HPDE6-E6E7 (cell line): ENCODE measurements at regions not wholly inside any gene's neighbourhood (a gene's known extent, or its start where the extent isn't known, plus 50 kb on each side); places are given as distances from the start of the nearest gene placed in this dataset.
"Not testable (repeated sequence)": the region's sequence is repeated elsewhere in the genome, so short reads cannot be mapped to it uniquely, and the experiment has no call there.

Experiments
- DNase-seq: peaks from one replicate; pipeline ENCODE4 v3.0.0; 2011; ENCODE audit warnings: missing footprints; ENCODE audit errors: extremely low spot score

DNA sequence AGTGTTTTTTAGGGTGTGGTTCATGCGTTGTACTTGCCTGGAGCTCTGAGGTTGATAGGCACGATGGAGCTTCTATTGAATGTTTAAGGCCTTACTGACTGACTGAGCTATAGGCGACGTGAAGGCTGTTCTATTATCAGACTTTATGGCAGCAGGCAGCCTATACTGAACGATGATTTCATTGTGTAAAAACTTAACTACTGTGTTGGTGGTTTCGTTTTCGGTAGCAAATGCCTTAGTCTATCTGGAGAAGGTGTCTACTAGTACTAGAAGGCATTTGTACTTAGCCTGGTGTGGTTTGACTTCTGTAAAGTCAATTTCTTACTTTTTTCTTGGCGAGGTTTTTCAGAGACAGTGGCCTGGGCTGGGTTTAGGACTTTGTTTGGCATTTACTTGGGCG lies 194.4 kb downstream of the OTOP1 start:
- DNase-seq = not testable (repeated sequence)

- not testable (repeated sequence) for DNase-seq
Measured at GRCh38 chr4:4032801-4033605, 193.7 kb downstream of the OTOP1 start.

DNA sequence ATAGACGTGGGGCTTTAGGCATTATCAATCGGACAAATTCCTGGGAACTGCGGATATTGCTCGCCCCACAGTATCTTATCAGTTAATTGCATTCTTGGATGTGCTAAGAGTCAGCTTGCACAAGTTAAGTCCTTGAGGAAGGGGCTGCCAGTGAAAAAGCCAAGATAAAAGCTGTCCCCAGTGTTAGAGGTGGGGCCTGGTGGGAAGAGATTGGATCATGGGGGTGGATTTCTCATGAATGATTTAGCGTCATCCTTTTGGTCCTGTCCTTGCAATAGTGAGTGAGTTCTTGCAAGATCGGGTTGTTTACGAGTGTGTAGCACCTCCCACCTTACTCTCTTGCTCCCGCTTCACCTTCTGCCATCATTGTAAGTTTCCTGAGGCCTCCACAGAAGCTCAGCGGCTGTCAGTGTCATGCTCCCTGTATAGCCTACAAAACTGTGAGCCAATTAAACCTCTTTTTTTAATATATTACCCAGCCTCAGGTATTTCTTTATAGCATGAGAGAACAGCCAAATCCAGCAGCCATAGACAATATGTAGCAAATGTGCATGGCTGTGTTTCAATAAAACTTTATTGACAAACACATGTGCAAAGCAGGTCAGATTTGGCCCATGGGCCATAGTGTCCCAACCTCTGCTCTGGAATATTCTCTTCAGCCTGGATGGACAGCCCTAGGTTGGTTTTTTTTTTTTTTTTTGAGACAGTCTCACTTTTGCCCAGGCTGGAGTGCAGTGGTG lies 189.2 kb downstream of the OTOP1 start:
- DNase-seq = not testable (repeated sequence)

DNA sequence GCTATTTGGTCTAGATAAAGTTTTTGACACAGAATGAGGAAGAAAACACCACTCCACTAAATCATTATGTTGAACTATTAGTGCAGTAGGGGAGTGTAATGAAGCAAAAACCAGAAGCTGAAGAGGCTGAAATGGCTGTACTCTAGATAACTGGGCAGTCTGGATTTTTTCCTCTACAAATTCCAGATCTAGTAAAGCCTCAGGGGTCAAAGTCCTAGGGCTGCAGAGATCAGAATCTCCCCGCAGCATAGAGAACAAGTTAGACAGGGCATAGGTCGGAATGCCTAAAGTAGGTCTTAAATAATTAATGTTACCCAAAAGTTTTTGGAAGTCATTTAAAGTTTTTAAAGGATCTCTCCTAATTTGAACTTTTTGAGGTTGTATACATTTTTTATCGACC lies 180.9 kb downstream of the OTOP1 start:
- DNase-seq = not testable (repeated sequence)

GRCh38 chr4:4046686-4047085 lies 180.0 kb downstream of the OTOP1 start:
- not testable (repeated sequence) for DNase-seq

DNA sequence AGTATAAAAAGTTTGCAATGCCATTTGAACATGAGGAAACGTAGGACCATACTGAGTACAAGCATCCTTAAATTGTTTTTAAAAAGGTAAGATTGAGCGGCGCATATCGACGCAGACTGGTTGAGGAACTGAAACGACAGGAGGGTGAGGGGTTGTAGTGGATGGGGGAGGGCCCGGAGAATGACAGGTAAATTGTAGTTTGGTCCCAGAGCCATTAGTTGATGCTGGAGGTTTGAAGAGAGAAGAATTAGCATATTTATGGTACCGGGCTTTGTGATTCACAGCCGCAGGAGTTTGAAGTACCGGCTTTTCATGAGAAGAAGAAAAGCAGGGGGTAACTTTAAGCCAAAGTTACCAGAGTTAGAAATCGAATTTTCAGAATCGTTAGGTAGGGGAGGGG lies 179.5 kb downstream of the OTOP1 start:
- not testable (repeated sequence) for DNase-seq

- DNase-seq = not testable (repeated sequence)
Measured at GRCh38 chr4:4048227-4048626, 178.5 kb downstream of the OTOP1 start.

DNA sequence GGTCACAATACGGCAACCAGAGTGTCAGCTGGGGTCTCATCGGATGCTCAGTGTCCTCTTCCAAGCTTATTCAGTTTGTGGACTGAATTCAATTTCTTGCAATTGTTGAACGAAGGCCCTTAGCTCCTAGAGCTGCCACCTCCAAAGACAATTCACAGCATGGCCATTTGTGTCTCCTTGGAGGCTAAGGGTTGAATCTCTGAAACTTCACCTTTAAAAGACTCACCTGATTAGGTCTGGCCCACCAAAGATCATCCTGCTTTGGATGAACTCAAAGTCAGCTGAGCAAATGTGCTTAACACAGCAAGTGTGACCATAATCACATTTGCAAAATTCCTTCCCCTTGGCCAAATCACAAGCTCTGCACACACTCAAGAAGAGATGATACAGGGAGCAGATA lies 175.9 kb downstream of the OTOP1 start:
- not testable (repeated sequence) for DNase-seq

DNA sequence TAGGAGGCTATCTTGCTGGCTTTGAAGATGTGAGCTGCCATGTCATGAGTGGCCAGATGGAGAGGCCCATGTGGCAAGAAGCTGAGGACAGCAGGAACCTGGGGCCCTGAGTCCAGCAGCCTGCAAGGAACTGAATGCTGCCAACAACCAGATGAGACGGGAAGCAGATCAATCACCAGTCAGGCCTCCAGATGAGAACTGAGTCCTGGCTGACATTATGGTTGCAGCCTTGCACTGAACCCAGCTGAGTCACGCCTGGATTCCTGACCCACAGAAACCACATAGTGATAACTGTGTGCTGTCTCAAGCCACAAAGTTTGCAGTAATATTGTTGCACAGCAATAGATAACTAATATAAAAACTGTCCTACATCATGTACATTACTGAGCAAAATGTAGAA lies 173.8 kb downstream of the OTOP1 start:
- DNase-seq = not testable (repeated sequence)

- DNase-seq = not testable (repeated sequence)
Measured at GRCh38 chr4:4057226-4057625, 169.5 kb downstream of the OTOP1 start.

- DNase-seq = not testable (repeated sequence)
Measured at GRCh38 chr4:4084171-4084570, 142.6 kb downstream of the OTOP1 start.

DNA sequence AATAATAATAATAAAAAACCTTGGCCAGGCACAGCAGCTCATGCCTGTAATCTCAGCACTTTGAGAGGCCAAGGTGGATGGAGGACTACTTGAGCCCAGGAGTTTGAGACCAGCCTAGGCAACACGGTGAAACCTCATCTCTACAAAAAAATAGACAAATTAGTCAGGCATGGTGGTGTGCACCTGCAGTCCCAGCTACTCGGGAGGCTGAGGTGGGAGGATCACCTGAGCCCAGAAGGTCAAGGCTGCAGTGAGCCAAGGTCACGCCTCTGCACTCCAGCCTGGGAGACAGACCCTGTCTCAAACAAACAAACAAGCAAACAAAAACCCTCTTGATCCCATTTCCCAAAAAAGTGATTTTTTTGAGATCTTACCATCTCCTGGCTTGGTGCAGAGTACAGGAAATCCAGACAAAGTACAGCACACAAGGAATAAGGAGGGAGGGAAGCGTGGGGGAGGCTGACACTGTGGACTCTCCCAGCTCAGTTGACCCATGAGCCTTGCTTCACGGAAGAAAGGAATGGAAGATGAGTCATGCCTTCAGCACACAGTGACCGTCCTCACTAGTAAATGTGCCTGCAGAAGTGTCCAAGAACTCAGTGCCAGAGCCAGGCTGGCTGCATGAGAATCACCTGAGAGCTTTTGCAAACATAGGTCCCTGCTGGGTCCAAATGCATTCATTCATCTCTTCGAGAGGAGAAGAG lies 136.9 kb downstream of the OTOP1 start:
- not testable (repeated sequence) for DNase-seq

GRCh38 chr4:4090720-4091119 lies 136.0 kb downstream of the OTOP1 start:
- DNase-seq = not testable (repeated sequence)

- DNase-seq = not testable (repeated sequence)
Measured at GRCh38 chr4:4092159-4092558, 134.6 kb downstream of the OTOP1 start.

GRCh38 chr4:4099610-4100009 lies 127.1 kb downstream of the OTOP1 start:
- DNase-seq = not testable (repeated sequence)

DNA sequence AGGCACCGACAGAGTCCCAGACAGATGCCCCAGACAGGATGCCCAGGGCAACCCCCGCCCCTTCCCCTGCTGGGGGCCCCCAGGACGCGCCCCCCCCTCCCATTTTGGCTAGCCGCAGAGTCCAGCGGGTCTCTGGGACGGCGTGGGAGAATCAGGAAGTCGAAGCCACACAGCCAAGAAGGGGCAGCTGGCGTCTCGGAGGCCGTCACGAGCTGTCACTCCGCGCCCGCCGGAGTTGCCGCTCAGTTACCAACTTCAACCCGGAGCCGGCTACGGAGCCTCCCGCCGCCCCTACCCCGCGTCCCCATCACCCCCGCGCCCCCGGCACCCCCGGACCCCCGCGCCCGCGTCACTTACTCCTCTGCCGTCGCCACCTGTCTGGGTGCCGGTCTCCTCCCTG lies 119.8 kb downstream of the OTOP1 start:
- not testable (repeated sequence) for DNase-seq

GRCh38 chr4:4107411-4108107 lies 119.2 kb downstream of the OTOP1 start:
- peak; percentile 29 for DNase-seq

- DNase-seq = not testable (repeated sequence)
Measured at GRCh38 chr4:4115381-4115780, 111.3 kb downstream of the OTOP1 start.

DNA sequence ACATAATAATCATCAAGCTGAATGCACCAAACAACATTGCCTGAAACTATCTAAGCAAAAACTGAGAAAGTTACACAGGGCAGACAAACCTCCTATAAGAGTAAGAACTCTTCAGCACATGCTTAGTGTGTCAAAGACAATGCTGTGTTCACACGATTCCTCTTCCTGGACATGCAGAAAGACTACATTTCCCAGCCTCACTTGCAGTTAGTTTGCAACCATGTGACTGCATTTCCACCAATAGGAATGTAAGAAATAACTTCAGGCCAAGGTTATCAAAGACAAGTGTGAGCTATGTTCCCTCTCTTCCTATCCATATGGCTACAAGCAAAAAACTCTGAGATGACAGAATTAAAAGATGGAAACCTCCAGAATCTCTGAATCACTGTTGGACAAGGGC lies 109.8 kb downstream of the OTOP1 start:
- not testable (repeated sequence) for DNase-seq

- not testable (repeated sequence) for DNase-seq
Measured at GRCh38 chr4:4134368-4134767, 92.4 kb downstream of the OTOP1 start.

GRCh38 chr4:4136621-4137020 lies 90.1 kb downstream of the OTOP1 start:
- DNase-seq = not testable (repeated sequence)
